IMR-90 (cell line): ENCODE measurements at regions not wholly inside any gene's neighbourhood (a gene's known extent, or its start where the extent isn't known, plus 50 kb on each side); places are given as distances from the start of the nearest gene placed in this dataset.
A peak's percentile ranks its signal among the peaks of the same experiment; 100 is the strongest.

Source experiments
- ATAC-seq: fragments of 200-7000 bp; cut with Tn5 transposase; 2 replicates; pipeline ENCODE4 v1.9.1; 2020; ENCODE audit warnings: low read depth, mild to moderate bottlenecking, moderate library complexity
- BruUV-seq: library from RNA; stranded (reverse); fragments of 400-500 nt; replicated peaks from 2 replicates; lab custom pipeline; 2021; lab: Mats Ljungman, UMichigan
- CTCF ChIA-PET: fragments of 300-600 bp; formaldehyde crosslinking; extraction: SDS; loops from one replicate; lab custom pipeline; 2021; ENCODE audit warnings: antibody characterized with exemption; lab: Yijun Ruan, JAX
- POLR2A ChIA-PET: fragments of 300-600 bp; sonication (Branson Sonifier 250); formaldehyde crosslinking; loops from one replicate; lab custom pipeline; 2022; ENCODE audit warnings: antibody characterized with exemption; ENCODE audit not compliant: unreplicated experiment; lab: Charles Lee
- DNase-seq: peaks from one replicate; pipeline ENCODE4 v3.0.0; 2013
- H2AFZ ChIP-seq: replicated peaks from 2 replicates; pipeline ENCODE3; 2013; ENCODE audit warnings: low read length, mild to moderate bottlenecking; ENCODE audit not compliant: poor library complexity
- H2AK5ac ChIP-seq: 2 replicates; pipeline ENCODE4 v1.6.1; 2013; ENCODE audit warnings: low read depth, low read length, inconsistent platforms
- H2AK9ac ChIP-seq: replicated peaks from 2 replicates; pipeline ENCODE3; 2013; ENCODE audit warnings: mild to moderate bottlenecking, low read depth, low read length, moderate library complexity; ENCODE audit not compliant: poor library complexity
- H2BK120ac ChIP-seq: 2 replicates; pipeline ENCODE4 v1.6.1; 2013; ENCODE audit warnings: low read depth, low read length, inconsistent platforms
- H2BK15ac ChIP-seq: 3 replicates; pipeline ENCODE4 v1.6.1; 2013; ENCODE audit warnings: low read depth, low read length, inconsistent platforms
- H2BK20ac ChIP-seq: 2 replicates; pipeline ENCODE4 v1.6.1; 2013; ENCODE audit warnings: low read depth, mild to moderate bottlenecking, inconsistent platforms, low read length, moderate library complexity
- H2BK5ac ChIP-seq: 2 replicates; pipeline ENCODE4 v1.6.1; 2013; ENCODE audit warnings: mild to moderate bottlenecking, low read depth, low read length, inconsistent platforms; ENCODE audit not compliant: poor library complexity, severe bottlenecking
- H3K14ac ChIP-seq: replicated peaks from 2 replicates; pipeline ENCODE4 v1.6.1; 2013; ENCODE audit warnings: low read depth, low read length, inconsistent platforms
- H3K18ac ChIP-seq: 2 replicates; pipeline ENCODE4 v1.6.1; 2013; ENCODE audit warnings: low read depth, low read length, control low read depth
- H3K23ac ChIP-seq: 2 replicates; pipeline ENCODE4 v1.6.1; 2013; ENCODE audit warnings: low read depth, low read length, inconsistent platforms
- H3K27ac ChIP-seq: 2 replicates; pipeline ENCODE4 v1.5.1; 2013; ENCODE audit warnings: mild to moderate bottlenecking, control low read depth, low read length; ENCODE audit not compliant: insufficient read depth
- H3K27me3 ChIP-seq: 2 replicates; pipeline ENCODE4 v1.6.1; 2013; ENCODE audit warnings: low read length; ENCODE audit not compliant: control insufficient read depth, insufficient read depth
- H3K36me3 ChIP-seq: 2 replicates; pipeline ENCODE4 v1.6.1; 2013; ENCODE audit warnings: low read length, mixed read lengths; ENCODE audit not compliant: control insufficient read depth, insufficient read depth
- H3K4ac ChIP-seq: 2 replicates; pipeline ENCODE4 v1.6.1; 2013; ENCODE audit warnings: low read depth, low read length, inconsistent platforms
- H3K4me1 ChIP-seq: 2 replicates; pipeline ENCODE4 v1.6.1; 2013; ENCODE audit warnings: low read length, mixed read lengths; ENCODE audit not compliant: control insufficient read depth, insufficient read depth
- H3K4me2 ChIP-seq: 2 replicates; pipeline ENCODE4 v1.6.1; 2013; ENCODE audit warnings: low read depth, mild to moderate bottlenecking, control low read depth, low read length, moderate library complexity
- H3K4me3 ChIP-seq: 2 replicates; pipeline ENCODE4 v1.5.1; 2013; ENCODE audit warnings: low read depth, mild to moderate bottlenecking, control low read depth, low read length, moderate library complexity; ENCODE audit not compliant: insufficient read depth
- H3K56ac ChIP-seq: 2 replicates; pipeline ENCODE4 v1.6.1; 2013; ENCODE audit warnings: low read length, inconsistent platforms; ENCODE audit not compliant: insufficient read depth; ENCODE audit errors: extremely low read depth
- H3K79me1 ChIP-seq, 2 experiments: 2 replicates each; pipeline ENCODE4 v1.6.1; 2013; ENCODE audit warnings: low read length in 2 of 2, inconsistent platforms in 1 of 2, low read depth in 1 of 2
- H3K9ac ChIP-seq: 2 replicates; pipeline ENCODE4 v1.6.1; 2013; ENCODE audit warnings: low read depth, low read length, control low read depth
- H3K9me1 ChIP-seq: 2 replicates; pipeline ENCODE4 v1.6.1; 2013; ENCODE audit warnings: low read length, inconsistent platforms; ENCODE audit not compliant: insufficient read depth
- H3K9me3 ChIP-seq: 2 replicates; pipeline ENCODE4 v1.6.1; 2013; ENCODE audit warnings: low read length; ENCODE audit not compliant: control insufficient read depth, insufficient read depth
- H4K20me1 ChIP-seq: 2 replicates; pipeline ENCODE4 v1.6.1; 2013; ENCODE audit warnings: low read length, inconsistent platforms; ENCODE audit not compliant: insufficient read depth
- H4K5ac ChIP-seq: 2 replicates; pipeline ENCODE4 v1.6.1; 2013; ENCODE audit warnings: mild to moderate bottlenecking, low read depth, low read length, control low read depth
- H4K8ac ChIP-seq, 2 experiments: 2 replicates each; pipeline ENCODE4 v1.6.1; 2013; ENCODE audit warnings: low read depth in 2 of 2, low read length in 2 of 2, control low read depth in 1 of 2, inconsistent platforms in 1 of 2
- H4K91ac ChIP-seq: 2 replicates; pipeline ENCODE4 v1.6.1; 2013; ENCODE audit warnings: low read depth, low read length, inconsistent platforms; ENCODE audit not compliant: insufficient read depth
- WGBS, 2 experiments: methylation state at CpG; one replicate each; pipeline versions ENCODE4 v1.1.5 to v1.1.7; 2013; ENCODE audit warnings: missing lambda C conversion rate in 2 of 2; ENCODE audit not compliant: insufficient read length in 1 of 2; ENCODE audit errors: extremely low coverage in 2 of 2; 5-methylcytosine and 5-hydroxymethylcytosine counted together
- dilution Hi-C: fragments of 300-500 bp; cut with HindIII; formaldehyde crosslinking; loops from one replicate; pipeline ENCODE4 v1.14.3; 2018; ENCODE audit warnings: low sequenced_read_pairs; ENCODE audit not compliant: unreplicated experiment
- in situ Hi-C: fragments of 300-500 bp; cut with MboI; formaldehyde crosslinking; loops from 3 replicates; pipeline ENCODE4 v1.14.3; 2019; ENCODE audit warnings: low sequenced_read_pairs, inconsistent platforms, mixed read lengths
- intact Hi-C: fragments of 100-400 bp; cut with micrococcal nuclease; formaldehyde crosslinking; loops from 2 replicates; pipeline ENCODE4 v1.10.0; 2022
- TF ChIP-seq, protein P1 (sequence below): fragments of 150-350 bp; IDR thresholded peaks from 2 replicates; pipeline ENCODE4 v1.6.1; 2017; ENCODE audit warnings: mild to moderate bottlenecking, antibody characterized with exemption, low read length, low read depth

DNA sequence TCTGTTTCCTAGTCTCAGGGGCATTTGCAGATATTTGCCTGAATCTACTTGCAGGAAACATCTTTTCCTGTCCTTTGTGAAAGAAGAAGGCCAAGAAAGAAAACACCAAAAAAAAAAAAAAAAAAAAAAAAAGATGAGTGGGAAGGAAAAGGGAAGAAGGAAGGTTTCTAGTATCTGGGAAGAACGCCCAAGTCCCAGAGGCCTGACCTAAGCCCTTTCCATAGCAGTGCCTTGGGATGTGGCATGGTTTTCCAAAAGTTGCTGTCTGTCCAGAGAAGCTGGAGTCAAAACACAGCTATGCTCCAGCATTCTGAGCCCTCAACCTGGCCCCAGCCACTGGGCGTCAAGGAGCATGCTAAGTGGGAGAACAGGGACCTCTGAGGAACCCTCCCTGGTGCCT, 123.5 kb downstream of the INHBB start:
- H3K4ac ChIP-seq: peak overlapping the region; percentile 77
- in situ Hi-C loops (no loop called here), intact Hi-C loops (no loop called here), dilution Hi-C loops (no loop called here)
- BruUV-seq: no TSS peak
- peak overlapping the region; percentile 16; the same call in 1 of the 2 replicates for H3K56ac ChIP-seq
- peak overlapping the region; percentile 57 for H2AFZ ChIP-seq
- H3K9me1 ChIP-seq: peaks cover 10% of the 10 kb centered on the region
- TF ChIP-seq, protein P1, sequence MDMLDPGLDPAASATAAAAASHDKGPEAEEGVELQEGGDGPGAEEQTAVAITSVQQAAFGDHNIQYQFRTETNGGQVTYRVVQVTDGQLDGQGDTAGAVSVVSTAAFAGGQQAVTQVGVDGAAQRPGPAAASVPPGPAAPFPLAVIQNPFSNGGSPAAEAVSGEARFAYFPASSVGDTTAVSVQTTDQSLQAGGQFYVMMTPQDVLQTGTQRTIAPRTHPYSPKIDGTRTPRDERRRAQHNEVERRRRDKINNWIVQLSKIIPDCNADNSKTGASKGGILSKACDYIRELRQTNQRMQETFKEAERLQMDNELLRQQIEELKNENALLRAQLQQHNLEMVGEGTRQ: no peak
- H2AK9ac ChIP-seq: peak overlapping the region; percentile 83
- peak overlapping the region; percentile 66 for H4K91ac ChIP-seq
- H4K20me1 ChIP-seq: no peaks in the 10 kb centered on the region
- no CpG with 5 or more reads among the region's 2 CpGs for WGBS, 2 experiments
- no peak overlapping the region for H3K9ac ChIP-seq
- no peaks in the 10 kb centered on the region for H3K27me3 ChIP-seq
- DNase-seq (no peak), ATAC-seq (no peak)
- H3K9me3 ChIP-seq: peaks cover 8% of the 10 kb centered on the region
- peak overlapping the region; percentile 68 for H3K27ac ChIP-seq
- H4K8ac ChIP-seq: peak overlapping the region; percentile 80 to 92; a peak in 3 of 4 replicates
- peak overlapping the region; percentile 85 for H2BK120ac ChIP-seq
- ChIA-PET POLR2A (no interaction called here), CTCF (no interaction called here)
- 0 out of 2 replicates have a peak overlapping the region, but pooled peaks have one; percentile 50 for H3K14ac ChIP-seq
- peaks cover 25% of the 10 kb centered on the region for H3K4me1 ChIP-seq
- peak overlapping the region; percentile 55 for H4K5ac ChIP-seq
- H2BK20ac ChIP-seq: peak overlapping the region; percentile 89
- H2BK5ac ChIP-seq: peak overlapping the region; percentile 94
- H2AK5ac ChIP-seq: peak overlapping the region; percentile 37
- H3K4me2 ChIP-seq: no peak overlapping the region
- no peaks in the 10 kb centered on the region for H3K79me1 ChIP-seq
- H3K23ac ChIP-seq: peak overlapping the region; percentile 22
- peak overlapping the region; percentile 22; the same call in 1 of the 3 replicates for H2BK15ac ChIP-seq
- no peaks in the 10 kb centered on the region for H3K36me3 ChIP-seq
- peak overlapping the region; percentile 28 for H3K18ac ChIP-seq
- no peak overlapping the region for H3K4me3 ChIP-seq
